Glomerular visceral epithelial cell (primary cell): ENCODE measurements at regions not wholly inside any gene's neighbourhood (a gene's known extent, or its start where the extent isn't known, plus 50 kb on each side); places are given as distances from the start of the nearest gene placed in this dataset.
A peak's percentile ranks its signal among the peaks of the same experiment; 100 is the strongest.

Source experiments
- DNase-seq: peaks from one replicate; pipeline ENCODE4 v3.0.0-alpha.2; 2016; ENCODE audit errors: extremely low spot score

GRCh38 chr2:105571445-105571987 lies 172.7 kb upstream of the FHL2 start:
- DNase-seq: no peak

GRCh38 chr2:105570757-105571156 lies 171.9 kb upstream of the FHL2 start:
- DNase-seq: no peak

GRCh38 chr2:105570326-105570725 lies 171.5 kb upstream of the FHL2 start:
- DNase-seq: no peak

GRCh38 chr2:105569606-105570005 lies 170.8 kb upstream of the FHL2 start:
- DNase-seq: no peak

GRCh38 chr2:105567996-105568494 lies 169.2 kb upstream of the FHL2 start:
- no peak for DNase-seq

GRCh38 chr2:105563000-105563719 lies 164.3 kb upstream of the FHL2 start:
- no peak for DNase-seq

- DNase-seq: no peak
Observed at GRCh38 chr2:105561401-105561800, 162.6 kb upstream of the FHL2 start.

GRCh38 chr2:105560157-105560556 lies 161.3 kb upstream of the FHL2 start:
- DNase-seq: no peak

GRCh38 chr2:105557021-105557920 lies 158.4 kb upstream of the FHL2 start:
- no peak for DNase-seq

- DNase-seq: no peak
Observed at GRCh38 chr2:105556366-105556765, 157.5 kb upstream of the FHL2 start.

- no peak for DNase-seq
Observed at GRCh38 chr2:105554235-105554634, 155.4 kb upstream of the FHL2 start.

GRCh38 chr2:105553538-105554196 lies 154.8 kb upstream of the FHL2 start:
- peak; percentile 23 for DNase-seq

- DNase-seq: no peak
Observed at GRCh38 chr2:105546628-105546974, 147.8 kb upstream of the FHL2 start.

- peak; percentile 72 for DNase-seq
Observed at GRCh38 chr2:105545730-105546627, 147.1 kb upstream of the FHL2 start.

GRCh38 chr2:105544591-105545377 lies 145.9 kb upstream of the FHL2 start:
- DNase-seq: no peak

GRCh38 chr2:105541189-105542050 lies 142.6 kb upstream of the FHL2 start:
- DNase-seq: peak; percentile 24

GRCh38 chr2:105540642-105541041 lies 141.8 kb upstream of the FHL2 start:
- DNase-seq: no peak

- DNase-seq: no peak
Observed at GRCh38 chr2:105539331-105539730, 140.5 kb upstream of the FHL2 start.

GRCh38 chr2:105538840-105539239 lies 140.0 kb upstream of the FHL2 start:
- no peak for DNase-seq
